Activated CD4-positive, alpha-beta memory T cell treated with anti-CD3 and anti-CD28 coated beads, Interleukin-2, amount 10 ng/mL, durations not matched to agents 7 days and 5 days (primary cell): ENCODE measurements at regions not wholly inside any gene's neighbourhood (a gene's known extent, or its start where the extent isn't known, plus 50 kb on each side); places are given as distances from the start of the nearest gene placed in this dataset.
"Not testable (repeated sequence)": the region's sequence is repeated elsewhere in the genome, so short reads cannot be mapped to it uniquely, and the experiment has no call there.

Experiments used
- CTCF ChIA-PET: fragments of 350-600 bp; sonication (Branson Sonifier 250); formaldehyde crosslinking; loops from one replicate; lab custom pipeline; 2021; ENCODE audit warnings: antibody characterized with exemption, inconsistent platforms; lab: Charles Lee
- POLR2A ChIA-PET: fragments of 350-600 bp; sonication (Branson Sonifier 250); formaldehyde crosslinking; loops from one replicate; lab custom pipeline; 2021; ENCODE audit warnings: antibody characterized with exemption; lab: Charles Lee
- DNase-seq: peaks from one replicate; pipeline ENCODE4 v3.0.0-alpha.2; 2020
- H3K27ac Mint-ChIP-seq: one replicate; pipeline ENCODE4 v1.8.0; 2021; ENCODE audit warnings: mild to moderate bottlenecking, mixed read lengths
- H3K27me3 Mint-ChIP-seq: one replicate; pipeline ENCODE4 v1.8.0; 2021; ENCODE audit warnings: mixed read lengths
- H3K36me3 Mint-ChIP-seq: one replicate; pipeline ENCODE4 v1.8.0; 2021; ENCODE audit warnings: low read depth, mixed read lengths
- H3K4me1 Mint-ChIP-seq: one replicate; pipeline ENCODE4 v1.8.0; 2021; ENCODE audit warnings: mixed read lengths
- H3K4me3 Mint-ChIP-seq: one replicate; pipeline ENCODE4 v1.8.0; 2021; ENCODE audit warnings: mild to moderate bottlenecking, mixed read lengths
- H3K9me3 Mint-ChIP-seq: one replicate; pipeline ENCODE4 v1.8.0; 2021; ENCODE audit warnings: mixed read lengths

DNA sequence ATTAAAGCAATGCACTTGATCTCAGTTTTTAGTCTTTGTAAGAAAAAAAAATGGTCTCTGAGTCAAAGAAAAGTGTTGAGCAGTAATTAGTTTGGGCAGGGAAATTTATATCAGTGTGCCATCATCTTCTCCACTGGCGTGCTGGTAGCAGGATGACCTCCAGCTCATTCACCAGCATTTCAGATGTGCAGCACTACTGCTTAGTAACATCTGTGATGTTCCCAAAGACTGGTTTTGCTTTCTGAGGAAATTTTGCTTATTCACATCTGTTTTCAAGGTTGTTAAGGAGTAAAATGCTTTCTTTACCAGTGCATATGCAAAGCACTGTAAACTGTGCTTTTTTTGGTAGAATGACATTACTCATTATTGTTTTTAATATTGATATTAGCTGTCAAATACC is 540.4 kb downstream of the TRAM1L1 start:
- CTCF ChIA-PET: no interaction called here

DNA sequence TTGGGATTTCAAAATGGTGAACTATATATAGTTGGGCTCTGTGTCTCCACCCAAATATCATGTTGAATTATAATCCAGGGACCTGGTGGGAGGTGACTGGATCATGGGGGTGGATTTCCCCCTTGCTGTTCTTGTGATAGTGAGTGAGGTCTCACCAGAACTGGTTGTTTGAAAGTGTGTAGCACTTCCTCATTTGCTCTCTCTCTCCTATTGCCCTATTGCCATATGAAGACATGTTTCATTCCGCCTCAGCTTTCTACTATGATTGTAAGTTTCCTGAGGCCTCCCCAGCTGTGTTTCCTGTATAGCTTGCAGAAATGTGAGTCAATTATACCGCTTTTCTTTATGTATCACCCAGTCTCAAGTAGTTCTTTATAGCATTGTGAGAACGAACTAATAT is 545.6 kb downstream of the TRAM1L1 start:
- ChIA-PET CTCF (no interaction called here), POLR2A (no interaction called here)
- Mint-ChIP-seq H3K4me3 (no peak overlapping the region), H3K36me3 (no peaks in the 10 kb centered on the region), H3K27me3 (no peaks in the 10 kb centered on the region), H3K27ac (no peak overlapping the region), H3K4me1 (no peaks in the 10 kb centered on the region), H3K9me3 (peaks cover 3% of the 10 kb centered on the region)
- DNase-seq: no peak

More for the DNA sequence above, 540.4 kb downstream of the TRAM1L1 start:
- H3K9me3 Mint-ChIP-seq: peaks cover 3% of the 10 kb centered on the region
- H3K27ac Mint-ChIP-seq: no peak overlapping the region
- POLR2A ChIA-PET: no interaction called here
- no peaks in the 10 kb centered on the region for H3K4me1 Mint-ChIP-seq
- no peaks in the 10 kb centered on the region for H3K27me3 Mint-ChIP-seq
- DNase-seq: no peak
- H3K36me3 Mint-ChIP-seq: no peaks in the 10 kb centered on the region
- H3K4me3 Mint-ChIP-seq: no peak overlapping the region

DNA sequence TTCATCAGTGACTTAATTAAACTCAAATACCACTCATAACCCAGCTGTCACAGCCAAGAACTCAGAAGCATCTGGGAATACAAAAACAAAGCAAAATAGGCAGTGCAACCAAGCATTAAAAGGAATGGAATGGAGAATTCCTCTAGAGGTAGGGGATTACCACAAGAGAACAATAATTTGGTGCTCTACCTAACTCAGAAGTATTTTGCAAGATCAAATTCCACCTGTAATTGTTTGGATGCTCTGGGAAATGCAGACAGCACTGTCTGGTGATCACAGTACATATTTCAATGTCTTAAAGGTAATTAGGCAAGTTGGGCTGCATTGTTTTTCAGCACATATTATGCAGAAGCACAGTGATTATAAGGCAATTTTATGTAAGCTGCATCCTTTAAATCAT is 547.5 kb downstream of the TRAM1L1 start:
- POLR2A ChIA-PET: no interaction called here
- no peaks in the 10 kb centered on the region for H3K36me3 Mint-ChIP-seq
- no peaks in the 10 kb centered on the region for H3K27me3 Mint-ChIP-seq
- H3K4me3 Mint-ChIP-seq: no peak overlapping the region
- H3K27ac Mint-ChIP-seq: no peak overlapping the region
- H3K9me3 Mint-ChIP-seq: peaks cover under 1% of the 10 kb centered on the region
- no peak for DNase-seq
- CTCF ChIA-PET: no interaction called here
- no peaks in the 10 kb centered on the region for H3K4me1 Mint-ChIP-seq

DNA sequence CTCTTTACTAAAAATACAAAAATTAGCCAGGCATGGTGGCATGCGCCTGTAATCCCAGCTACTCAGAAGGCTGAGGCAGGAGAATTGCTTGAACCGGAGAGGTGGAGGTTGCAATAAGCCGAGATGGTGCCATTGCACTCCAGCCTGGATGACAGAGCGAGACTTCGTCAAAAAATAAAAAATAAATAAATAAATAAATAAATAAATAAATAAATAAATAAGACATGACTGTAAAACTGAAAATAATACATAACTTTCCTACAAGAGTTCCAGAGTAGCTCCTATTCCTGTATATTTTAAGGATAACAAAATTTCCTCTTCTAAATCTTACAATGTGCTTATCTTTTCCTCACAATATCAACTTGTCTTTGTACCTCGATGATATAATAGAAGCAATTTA is 549.4 kb downstream of the TRAM1L1 start:
- DNase-seq, CTCF ChIA-PET, H3K4me1 Mint-ChIP-seq, POLR2A ChIA-PET, H3K36me3 Mint-ChIP-seq, H3K27ac Mint-ChIP-seq, H3K9me3 Mint-ChIP-seq, H3K4me3 Mint-ChIP-seq, H3K27me3 Mint-ChIP-seq: not testable (repeated sequence)

DNA sequence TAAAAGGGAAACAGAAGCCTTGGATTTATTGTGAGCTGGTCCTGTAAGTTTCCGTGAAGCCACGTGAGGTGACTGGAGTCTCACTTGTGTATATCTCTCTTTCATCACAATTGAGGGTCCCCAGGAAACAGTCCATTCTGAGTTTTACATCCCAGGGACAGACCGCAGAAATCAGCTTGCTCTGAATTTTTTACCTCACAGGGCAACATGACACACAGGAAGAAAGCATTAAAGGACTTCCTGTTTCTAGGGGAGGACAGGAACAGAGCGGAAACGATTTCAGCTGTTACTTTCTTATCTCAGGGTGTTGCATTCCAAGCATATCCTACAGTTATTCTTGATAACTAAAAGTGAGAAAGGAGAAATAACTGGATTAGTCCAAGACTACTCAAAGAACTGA is 553.5 kb downstream of the TRAM1L1 start:
- Mint-ChIP-seq H3K4me3 (no peak overlapping the region), H3K27me3 (no peaks in the 10 kb centered on the region)
- POLR2A ChIA-PET: no interaction called here

DNA sequence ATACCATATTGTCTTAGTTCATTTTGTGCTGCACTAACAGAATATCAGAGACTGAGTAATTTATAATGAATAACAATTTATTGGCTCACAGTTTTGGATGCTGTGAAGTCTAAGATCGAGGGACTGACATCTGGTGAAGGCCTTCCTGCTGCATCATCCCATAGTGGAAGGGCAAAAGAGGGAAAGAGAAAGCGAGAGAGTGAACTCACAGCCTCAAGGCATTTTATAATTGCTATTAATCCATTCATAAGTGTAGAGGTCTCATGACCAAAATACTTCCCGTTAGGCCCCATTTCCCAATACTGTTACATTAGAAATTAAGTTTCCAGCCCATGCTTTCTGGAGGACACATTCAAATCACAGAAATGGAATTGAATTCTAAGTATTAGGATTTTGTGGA is 554.4 kb downstream of the TRAM1L1 start:
- no peak for DNase-seq
- POLR2A ChIA-PET: no interaction called here
- H3K27ac Mint-ChIP-seq: no peak overlapping the region
- H3K9me3 Mint-ChIP-seq: peaks cover 3% of the 10 kb centered on the region
- H3K4me3 Mint-ChIP-seq: no peak overlapping the region
- H3K4me1 Mint-ChIP-seq: peaks cover 3% of the 10 kb centered on the region
- no peaks in the 10 kb centered on the region for H3K36me3 Mint-ChIP-seq
- CTCF ChIA-PET: no interaction called here
- no peaks in the 10 kb centered on the region for H3K27me3 Mint-ChIP-seq

More for the DNA sequence above, 553.5 kb downstream of the TRAM1L1 start:
- no peak overlapping the region for H3K27ac Mint-ChIP-seq
- H3K9me3 Mint-ChIP-seq: peaks cover 3% of the 10 kb centered on the region
- H3K36me3 Mint-ChIP-seq: no peaks in the 10 kb centered on the region
- no peak for DNase-seq
- CTCF ChIA-PET: no interaction called here
- peaks cover 3% of the 10 kb centered on the region for H3K4me1 Mint-ChIP-seq

DNA sequence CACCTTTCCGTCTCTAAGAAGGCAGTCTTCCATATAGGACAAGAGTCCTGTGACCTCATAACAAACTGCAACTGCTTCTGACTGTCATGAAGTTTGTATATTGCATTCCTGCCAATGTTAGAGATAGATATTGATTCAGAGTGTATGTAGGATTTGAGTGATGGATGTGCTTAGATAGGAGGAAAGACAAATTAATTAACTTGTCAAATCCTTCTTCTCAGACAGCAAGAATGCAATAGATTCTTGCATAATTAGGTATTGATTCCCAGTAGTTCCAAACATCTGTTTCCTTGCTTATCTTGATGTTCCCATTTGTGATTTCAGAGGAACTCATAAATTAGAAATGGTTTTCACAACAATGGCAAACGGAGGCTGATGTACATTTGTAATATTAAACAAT is 555.3 kb downstream of the TRAM1L1 start:
- no peak for DNase-seq
- Mint-ChIP-seq H3K36me3 (no peaks in the 10 kb centered on the region), H3K9me3 (peaks cover 5% of the 10 kb centered on the region), H3K27ac (no peak overlapping the region), H3K4me3 (no peak overlapping the region), H3K4me1 (peaks cover 3% of the 10 kb centered on the region), H3K27me3 (no peaks in the 10 kb centered on the region)
- ChIA-PET CTCF (no interaction called here), POLR2A (no interaction called here)

DNA sequence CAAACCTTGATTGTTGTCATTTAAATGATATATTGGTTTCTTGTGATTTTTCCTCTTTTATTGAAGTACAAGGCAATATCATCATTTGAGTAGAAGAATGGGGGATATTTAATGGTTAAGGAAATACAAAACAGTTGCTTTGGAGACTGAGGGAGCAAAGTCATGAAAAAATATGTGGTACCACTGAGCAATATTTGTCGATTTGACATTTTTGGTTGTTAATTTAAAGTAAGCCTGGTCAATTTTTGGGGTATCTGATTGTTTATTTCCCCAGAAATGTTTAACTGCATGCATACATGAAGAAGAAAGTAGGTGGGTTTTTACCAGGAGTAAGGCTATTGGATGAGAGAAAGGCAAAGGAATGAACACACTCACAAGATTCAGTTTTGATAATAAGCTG is 556.2 kb downstream of the TRAM1L1 start:
- H3K4me3 Mint-ChIP-seq: no peak overlapping the region
- peaks cover 3% of the 10 kb centered on the region for H3K4me1 Mint-ChIP-seq
- no peak for DNase-seq
- ChIA-PET CTCF (no interaction called here), POLR2A (no interaction called here)
- no peak overlapping the region for H3K27ac Mint-ChIP-seq
- H3K36me3 Mint-ChIP-seq: no peaks in the 10 kb centered on the region
- peaks cover 5% of the 10 kb centered on the region for H3K9me3 Mint-ChIP-seq
- H3K27me3 Mint-ChIP-seq: no peaks in the 10 kb centered on the region

DNA sequence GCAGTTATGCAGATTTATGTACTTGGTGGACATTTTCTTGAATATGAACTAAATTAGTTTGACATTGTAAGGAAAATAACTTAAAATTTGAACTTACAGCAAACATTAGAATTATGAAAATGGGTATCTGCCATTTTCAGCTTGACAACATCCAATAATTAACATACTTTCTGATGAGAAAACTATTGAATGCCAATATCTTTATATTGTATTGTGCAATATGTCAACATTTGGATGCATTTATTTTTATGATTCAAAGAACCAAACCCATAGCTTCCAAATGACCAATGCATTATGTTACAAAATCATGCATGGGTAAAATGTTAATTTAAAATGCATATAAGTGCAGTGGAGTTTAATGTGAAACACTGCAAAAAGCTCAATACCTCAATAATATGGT is 562.5 kb downstream of the TRAM1L1 start:
- ChIA-PET CTCF (interaction anchor here (0.5 kb wide), 1 partner anchor 642 kb away, joined by 3 read pairs; no protein-coding TSS in a partner anchor), POLR2A (no interaction called here)
- Mint-ChIP-seq H3K27me3 (no peaks in the 10 kb centered on the region), H3K4me1 (no peaks in the 10 kb centered on the region), H3K36me3 (no peaks in the 10 kb centered on the region), H3K27ac (no peak overlapping the region), H3K4me3 (no peak overlapping the region), H3K9me3 (peaks cover 11% of the 10 kb centered on the region)
- DNase-seq: no peak

DNA sequence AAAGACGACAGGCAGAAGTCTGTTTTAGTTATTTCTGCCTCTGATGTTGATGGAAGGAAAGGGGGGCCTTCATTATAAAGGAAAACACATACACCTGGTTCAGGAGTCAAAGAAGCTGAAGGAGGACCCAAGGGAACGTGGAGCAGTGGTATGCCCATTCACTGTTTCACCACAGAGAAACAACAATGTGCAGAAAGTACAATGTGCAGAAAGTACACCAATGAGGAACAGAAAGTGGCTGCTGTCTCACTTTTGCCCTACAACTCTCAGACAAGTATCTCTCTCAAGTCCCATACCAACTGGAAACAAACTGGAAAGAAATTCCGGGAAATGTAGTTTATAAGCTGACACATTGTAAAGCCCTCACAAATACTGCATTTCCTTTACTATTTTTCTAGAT is 564.5 kb downstream of the TRAM1L1 start:
- Mint-ChIP-seq H3K27me3 (no peaks in the 10 kb centered on the region), H3K27ac (no peak overlapping the region), H3K36me3 (no peaks in the 10 kb centered on the region), H3K9me3 (peaks cover 14% of the 10 kb centered on the region), H3K4me1 (no peaks in the 10 kb centered on the region), H3K4me3 (no peak overlapping the region)
- ChIA-PET POLR2A (no interaction called here), CTCF (no interaction called here)
- no peak for DNase-seq

DNA sequence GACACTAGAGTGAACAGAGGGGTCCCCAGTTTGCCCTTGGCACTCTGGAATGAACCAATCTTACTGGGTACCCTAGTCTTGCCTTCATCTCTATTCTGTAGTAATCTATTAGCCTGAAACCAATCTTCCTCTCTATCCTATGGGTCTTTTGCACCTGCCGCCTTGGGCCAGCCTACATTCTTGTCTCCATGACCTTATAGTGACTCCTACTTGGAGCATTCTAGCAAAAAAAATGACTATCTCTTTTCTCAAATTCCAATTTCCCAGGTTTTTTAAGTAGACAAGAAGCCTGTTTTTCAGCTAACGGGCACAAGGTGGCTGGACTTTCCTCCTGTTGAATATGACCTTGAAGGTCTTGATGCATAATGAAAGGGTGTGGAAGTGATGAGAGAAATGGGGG is 568.7 kb downstream of the TRAM1L1 start:
- DNase-seq: no peak
- H3K27ac Mint-ChIP-seq: no peak overlapping the region
- no peaks in the 10 kb centered on the region for H3K36me3 Mint-ChIP-seq
- no peaks in the 10 kb centered on the region for H3K4me1 Mint-ChIP-seq
- H3K27me3 Mint-ChIP-seq: no peaks in the 10 kb centered on the region
- CTCF ChIA-PET: no interaction called here
- no peak overlapping the region for H3K4me3 Mint-ChIP-seq
- peaks cover 14% of the 10 kb centered on the region for H3K9me3 Mint-ChIP-seq
- POLR2A ChIA-PET: no interaction called here

DNA sequence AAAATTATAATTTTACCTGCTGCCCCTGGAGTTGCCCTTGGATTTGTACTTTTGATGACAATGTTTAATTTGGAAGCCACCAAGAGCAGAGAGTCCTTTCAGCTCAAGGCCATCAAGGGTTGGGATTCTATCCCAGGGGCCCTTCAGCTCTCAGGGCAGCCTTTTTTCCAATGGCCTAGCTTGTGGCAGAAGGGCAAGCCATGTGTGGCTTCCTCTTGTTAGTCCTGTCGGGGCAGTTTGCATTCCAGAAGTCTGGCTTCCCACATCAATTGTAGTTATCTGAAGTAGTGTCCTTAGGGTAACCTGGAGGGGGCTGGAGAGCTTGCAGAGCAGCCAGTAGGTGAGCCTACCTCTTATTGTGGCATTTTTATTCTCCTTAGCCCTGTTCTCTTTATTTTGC is 569.4 kb downstream of the TRAM1L1 start:
- Mint-ChIP-seq H3K4me1 (no peaks in the 10 kb centered on the region), H3K27me3 (no peaks in the 10 kb centered on the region), H3K4me3 (no peak overlapping the region), H3K36me3 (no peaks in the 10 kb centered on the region), H3K27ac (no peak overlapping the region), H3K9me3 (peaks cover 16% of the 10 kb centered on the region)
- POLR2A ChIA-PET: no interaction called here
- CTCF ChIA-PET: no interaction called here
- DNase-seq: no peak

DNA sequence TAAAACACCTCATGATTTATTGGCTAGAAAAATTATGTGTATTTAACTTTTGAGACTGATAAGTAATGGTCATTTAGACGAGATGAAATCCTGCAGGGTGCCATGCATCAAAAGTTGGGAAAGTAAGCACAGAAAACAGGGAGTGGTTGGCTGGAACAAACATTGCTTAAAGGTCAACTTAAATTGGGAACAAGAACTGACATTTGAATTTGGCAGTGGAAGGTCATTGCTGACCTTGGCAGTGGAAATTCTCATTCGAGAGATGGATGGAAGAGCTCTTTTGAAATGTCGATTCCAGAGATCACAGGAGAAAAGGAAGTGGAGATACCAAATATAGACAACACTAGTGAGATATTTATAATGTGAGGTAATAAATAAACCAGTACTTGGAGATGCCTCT is 572.8 kb downstream of the TRAM1L1 start:
- Mint-ChIP-seq H3K4me1 (no peaks in the 10 kb centered on the region), H3K27me3 (no peaks in the 10 kb centered on the region), H3K9me3 (peaks cover 6% of the 10 kb centered on the region), H3K27ac (no peak overlapping the region), H3K4me3 (no peak overlapping the region), H3K36me3 (no peaks in the 10 kb centered on the region)
- ChIA-PET CTCF (no interaction called here), POLR2A (no interaction called here)
- DNase-seq: no peak

DNA sequence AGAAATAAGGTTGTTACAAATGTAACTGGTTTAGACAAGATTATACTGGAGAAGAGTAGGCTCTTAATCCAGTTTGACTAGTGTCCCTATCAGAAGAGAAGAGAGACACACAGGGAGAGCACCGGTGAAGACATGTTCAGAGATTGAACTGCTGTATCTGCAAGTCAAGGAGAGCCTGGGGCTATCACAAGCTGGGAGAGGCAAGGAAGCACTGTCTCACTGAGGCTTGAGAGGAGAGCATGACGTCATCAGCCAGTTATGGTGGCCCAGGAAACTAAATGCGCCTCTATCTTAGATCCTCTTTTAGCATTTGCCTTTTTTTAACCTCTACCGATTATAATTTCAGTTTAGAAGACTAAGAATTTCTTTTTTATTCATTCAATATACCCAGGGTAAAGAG is 583.4 kb downstream of the TRAM1L1 start:
- no peaks in the 10 kb centered on the region for H3K27me3 Mint-ChIP-seq
- DNase-seq: no peak
- no peak overlapping the region for H3K4me3 Mint-ChIP-seq
- no peaks in the 10 kb centered on the region for H3K4me1 Mint-ChIP-seq
- no peak overlapping the region for H3K27ac Mint-ChIP-seq
- no peaks in the 10 kb centered on the region for H3K9me3 Mint-ChIP-seq
- POLR2A ChIA-PET: no interaction called here
- CTCF ChIA-PET: no interaction called here
- H3K36me3 Mint-ChIP-seq: no peaks in the 10 kb centered on the region

DNA sequence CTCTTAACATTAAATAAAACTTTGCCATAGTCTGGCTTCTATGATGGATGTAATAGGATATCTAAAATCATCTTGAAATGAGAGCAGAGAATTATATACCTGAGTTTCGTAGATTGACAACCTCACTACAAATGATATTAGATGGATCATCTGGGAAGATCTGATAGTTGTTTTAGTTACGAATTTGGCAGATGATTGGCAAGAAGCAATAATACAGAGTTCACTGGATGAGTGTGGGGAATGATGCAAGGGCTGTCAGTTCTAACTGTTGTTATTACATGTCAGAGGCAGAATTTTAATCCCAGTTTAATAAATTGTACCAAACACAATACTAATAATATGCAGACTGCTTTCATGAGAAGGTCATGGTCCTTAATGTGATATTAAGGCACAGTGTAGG is 585.2 kb downstream of the TRAM1L1 start:
- POLR2A ChIA-PET: no interaction called here
- Mint-ChIP-seq H3K4me3 (no peak overlapping the region), H3K4me1 (no peaks in the 10 kb centered on the region), H3K27me3 (no peaks in the 10 kb centered on the region), H3K36me3 (no peaks in the 10 kb centered on the region), H3K27ac (no peak overlapping the region), H3K9me3 (no peaks in the 10 kb centered on the region)
- no peak for DNase-seq
- CTCF ChIA-PET: no interaction called here
